ENCODE measurements at regions not wholly inside any gene's neighbourhood (a gene's known extent, or its start where the extent isn't known, plus 50 kb on each side); places are given as distances from the start of the nearest gene placed in this dataset.

DNA sequence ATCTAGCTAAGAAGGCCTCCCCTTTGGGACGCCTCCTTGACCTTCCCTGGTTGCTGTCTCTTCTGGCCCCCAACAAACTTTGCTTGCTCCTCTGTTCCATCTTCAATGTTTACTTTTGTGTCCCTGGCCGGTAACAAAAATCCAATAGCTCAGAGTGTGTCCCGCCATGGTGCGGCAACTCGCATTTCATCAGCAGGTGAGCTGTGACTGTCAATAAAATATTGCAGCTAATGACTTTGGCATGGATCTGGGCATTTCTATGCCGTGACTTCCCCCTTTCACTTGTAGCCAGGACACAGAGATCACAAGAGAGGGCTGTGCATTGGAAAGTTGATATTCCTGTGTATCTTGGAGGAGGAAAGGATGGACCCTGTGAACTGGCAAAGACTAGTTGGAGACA is 317.6 kb downstream of the RPS24 start:
- H2AFZ ChIP-seq (ENCODE audit: low read length), result no peak overlapping the region
- no peak overlapping the region for H2BK12ac ChIP-seq (ENCODE audit: low read length)
- H3K23ac ChIP-seq (ENCODE audit: low read depth, low read length, poor library complexity), result no peak overlapping the region
- H3K9me3 ChIP-seq (replicated peaks in 1 of 2; ENCODE audit: control insufficient read depth in 2 of 2, insufficient read depth in 1 of 2, low read depth in 1 of 2, low read length in 2 of 2), result peaks cover 0 to 3% of the 10 kb centered on the region in 2 donors
- no peak overlapping the region for H3K4me3 ChIP-seq (ENCODE audit: low read length in 2 of 2)
- no peak overlapping the region for H2AK5ac ChIP-seq (ENCODE audit: low read depth, low read length)
- H3K36me3 ChIP-seq (replicated peaks in 1 of 2; ENCODE audit: control insufficient read depth in 2 of 2, insufficient read depth in 2 of 2, low read length in 2 of 2), result no peaks in the 10 kb centered on the region
- H3K9ac ChIP-seq (ENCODE audit: low read depth, low read length, poor library complexity), result no peak overlapping the region
- H3K18ac ChIP-seq (ENCODE audit: low read length), result no peak overlapping the region
- H2BK15ac ChIP-seq (ENCODE audit: low read length), result no peak overlapping the region
- no peaks in the 10 kb centered on the region for H3K79me1 ChIP-seq (ENCODE audit: low read depth, low read length)
- no peak overlapping the region for H4K8ac ChIP-seq (ENCODE audit: low read depth, low read length)
- peaks cover 0 to 10% of the 10 kb centered on the region in 2 donors for H3K4me1 ChIP-seq (ENCODE audit: control insufficient read depth in 2 of 2, insufficient read depth in 1 of 2, low read depth in 1 of 2, low read length in 2 of 2)
- H3K27me3 ChIP-seq (ENCODE audit: control insufficient read depth in 3 of 3, insufficient read depth in 3 of 3, low read depth in 1 of 3, low read length in 3 of 3), result no peaks in the 10 kb centered on the region
- no peak overlapping the region for H3K4me2 ChIP-seq (ENCODE audit: insufficient read depth, low read length, poor library complexity, severe bottlenecking)
- H3K27ac ChIP-seq (replicated peaks; ENCODE audit: low read length), result no peak overlapping the region
- no CpG with 5 or more reads among the region's 6 CpGs for WGBS, 2 donors (ENCODE audit: extremely low coverage in 2 of 2, insufficient read length in 2 of 2, insufficient replicate concordance in 1 of 2)
- no peak overlapping the region for H3K4ac ChIP-seq (ENCODE audit: low read length)
- no peak overlapping the region for H2BK120ac ChIP-seq (ENCODE audit: low read depth, low read length)
- no peak overlapping the region for H2BK5ac ChIP-seq (ENCODE audit: low read length)
- no peak overlapping the region for H4K91ac ChIP-seq (ENCODE audit: low read depth, low read length, poor library complexity)
- no peak overlapping the region for H3K14ac ChIP-seq (ENCODE audit: low read length)
- no peak for DNase-seq (ENCODE audit: low spot score)

- Histone ChIP-seq H3K4me1 (ENCODE audit: control insufficient read depth in 2 of 2, insufficient read depth in 1 of 2, low read depth in 1 of 2, low read length in 2 of 2) (peaks cover under 1 to 14% of the 10 kb centered on the region in 2 donors), H3K9ac (ENCODE audit: low read depth, low read length, poor library complexity) (no peak overlapping the region), H3K9me3 (replicated peaks in 1 of 2; ENCODE audit: control insufficient read depth in 2 of 2, insufficient read depth in 1 of 2, low read depth in 1 of 2, low read length in 2 of 2) (peaks cover 0 to 3% of the 10 kb centered on the region in 2 donors), H4K8ac (ENCODE audit: low read depth, low read length) (no peak overlapping the region), H3K27ac (replicated peaks; ENCODE audit: low read length) (no peak overlapping the region), H3K27me3 (ENCODE audit: control insufficient read depth in 3 of 3, insufficient read depth in 3 of 3, low read depth in 1 of 3, low read length in 3 of 3) (no peaks in the 10 kb centered on the region), H3K14ac (ENCODE audit: low read length) (no peak overlapping the region), H2AFZ (ENCODE audit: low read length) (no peak overlapping the region), H3K4me3 (ENCODE audit: low read length in 2 of 2) (no peak overlapping the region), H2BK12ac (ENCODE audit: low read length) (no peak overlapping the region), H3K23ac (ENCODE audit: low read depth, low read length, poor library complexity) (no peak overlapping the region), H2BK5ac (ENCODE audit: low read length) (no peak overlapping the region), H3K4ac (ENCODE audit: low read length) (no peak overlapping the region), H2BK15ac (ENCODE audit: low read length) (no peak overlapping the region), H3K18ac (ENCODE audit: low read length) (no peak overlapping the region), H2AK5ac (ENCODE audit: low read depth, low read length) (no peak overlapping the region), H3K79me1 (ENCODE audit: low read depth, low read length) (no peaks in the 10 kb centered on the region), H4K91ac (ENCODE audit: low read depth, low read length, poor library complexity) (no peak overlapping the region), H3K4me2 (ENCODE audit: insufficient read depth, low read length, poor library complexity, severe bottlenecking) (no peak overlapping the region), H2BK120ac (ENCODE audit: low read depth, low read length) (no peak overlapping the region), H3K36me3 (replicated peaks in 1 of 2; ENCODE audit: control insufficient read depth in 2 of 2, insufficient read depth in 2 of 2, low read length in 2 of 2) (no peaks in the 10 kb centered on the region)
- no CpG with 5 or more reads among the region's 3 CpGs for WGBS, 2 donors (ENCODE audit: extremely low coverage in 2 of 2, insufficient read length in 2 of 2, insufficient replicate concordance in 1 of 2)
- DNase-seq (ENCODE audit: low spot score), result no peak
Measured at GRCh38 chr10:78351809-78352208, 318.1 kb downstream of the RPS24 start.

- Histone ChIP-seq H3K4ac (ENCODE audit: low read length) (no peak overlapping the region), H4K91ac (ENCODE audit: low read depth, low read length, poor library complexity) (no peak overlapping the region), H3K18ac (ENCODE audit: low read length) (no peak overlapping the region), H3K27me3 (ENCODE audit: control insufficient read depth in 3 of 3, insufficient read depth in 3 of 3, low read depth in 1 of 3, low read length in 3 of 3) (no peaks in the 10 kb centered on the region), H2AFZ (ENCODE audit: low read length) (no peak overlapping the region), H3K4me2 (ENCODE audit: insufficient read depth, low read length, poor library complexity, severe bottlenecking) (no peak overlapping the region), H3K9me3 (replicated peaks in 1 of 2; ENCODE audit: control insufficient read depth in 2 of 2, insufficient read depth in 1 of 2, low read depth in 1 of 2, low read length in 2 of 2) (no peaks in the 10 kb centered on the region), H2AK5ac (ENCODE audit: low read depth, low read length) (no peak overlapping the region), H2BK5ac (ENCODE audit: low read length) (no peak overlapping the region), H3K14ac (ENCODE audit: low read length) (no peak overlapping the region), H3K79me1 (ENCODE audit: low read depth, low read length) (no peaks in the 10 kb centered on the region), H3K9ac (ENCODE audit: low read depth, low read length, poor library complexity) (no peak overlapping the region), H4K8ac (ENCODE audit: low read depth, low read length) (no peak overlapping the region), H3K4me1 (ENCODE audit: control insufficient read depth in 2 of 2, insufficient read depth in 1 of 2, low read depth in 1 of 2, low read length in 2 of 2) (peaks cover 14 to 23% of the 10 kb centered on the region in 2 donors), H3K4me3 (ENCODE audit: low read length in 2 of 2) (no peak overlapping the region), H3K23ac (ENCODE audit: low read depth, low read length, poor library complexity) (no peak overlapping the region), H3K27ac (replicated peaks; ENCODE audit: low read length) (no peak overlapping the region), H2BK12ac (ENCODE audit: low read length) (no peak overlapping the region), H2BK15ac (ENCODE audit: low read length) (no peak overlapping the region), H3K36me3 (replicated peaks in 1 of 2; ENCODE audit: control insufficient read depth in 2 of 2, insufficient read depth in 2 of 2, low read length in 2 of 2) (no peaks in the 10 kb centered on the region), H2BK120ac (ENCODE audit: low read depth, low read length) (no peak overlapping the region)
- no peak for DNase-seq (ENCODE audit: low spot score)
- WGBS, 2 donors (ENCODE audit: extremely low coverage in 2 of 2, insufficient read length in 2 of 2, insufficient replicate concordance in 1 of 2), result no CpG with 5 or more reads among the region's 3 CpGs
Measured at GRCh38 chr10:78353636-78354035, 320.0 kb downstream of the RPS24 start.

DNA sequence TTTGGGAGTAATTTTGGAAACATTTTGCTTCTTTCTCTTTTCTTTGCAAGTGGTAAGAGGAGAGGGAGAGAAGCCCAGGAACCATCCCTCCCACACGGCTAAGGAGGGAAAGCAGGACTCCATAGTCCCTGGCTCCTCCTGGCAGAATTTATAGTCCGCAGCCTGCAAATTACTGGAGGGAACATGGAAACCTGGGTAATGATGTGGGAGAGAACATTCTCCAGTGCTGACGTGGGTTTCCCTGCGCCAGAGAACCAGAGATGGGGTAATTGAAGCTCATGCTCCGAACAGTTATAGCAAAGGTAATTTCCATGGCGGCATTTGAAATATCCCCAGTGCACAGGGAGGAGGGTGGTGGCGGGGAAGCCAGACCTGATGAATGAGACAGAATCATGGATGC is 320.4 kb downstream of the RPS24 start:
- no peak overlapping the region for H3K18ac ChIP-seq (ENCODE audit: low read length)

More for the DNA sequence above, 320.4 kb downstream of the RPS24 start:
- Histone ChIP-seq H3K4me3 (ENCODE audit: low read length in 2 of 2) (no peak overlapping the region), H2BK5ac (ENCODE audit: low read length) (no peak overlapping the region), H2BK12ac (ENCODE audit: low read length) (no peak overlapping the region), H2AK5ac (ENCODE audit: low read depth, low read length) (peak overlapping the region; percentile 53), H2BK120ac (ENCODE audit: low read depth, low read length) (no peak overlapping the region), H3K79me1 (ENCODE audit: low read depth, low read length) (no peaks in the 10 kb centered on the region), H3K14ac (ENCODE audit: low read length) (no peak overlapping the region), H4K8ac (ENCODE audit: low read depth, low read length) (no peak overlapping the region), H3K27me3 (ENCODE audit: control insufficient read depth in 3 of 3, insufficient read depth in 3 of 3, low read depth in 1 of 3, low read length in 3 of 3) (no peaks in the 10 kb centered on the region), H3K4ac (ENCODE audit: low read length) (no peak overlapping the region), H2AFZ (ENCODE audit: low read length) (no peak overlapping the region), H3K27ac (replicated peaks; ENCODE audit: low read length) (no peak overlapping the region), H3K4me1 (ENCODE audit: control insufficient read depth in 2 of 2, insufficient read depth in 1 of 2, low read depth in 1 of 2, low read length in 2 of 2) (peaks cover 14 to 27% of the 10 kb centered on the region in 2 donors), H3K36me3 (replicated peaks in 1 of 2; ENCODE audit: control insufficient read depth in 2 of 2, insufficient read depth in 2 of 2, low read length in 2 of 2) (no peaks in the 10 kb centered on the region), H2BK15ac (ENCODE audit: low read length) (peak overlapping the region; percentile 39), H3K4me2 (ENCODE audit: insufficient read depth, low read length, poor library complexity, severe bottlenecking) (no peak overlapping the region), H3K23ac (ENCODE audit: low read depth, low read length, poor library complexity) (no peak overlapping the region), H3K9ac (ENCODE audit: low read depth, low read length, poor library complexity) (no peak overlapping the region), H4K91ac (ENCODE audit: low read depth, low read length, poor library complexity) (no peak overlapping the region), H3K9me3 (replicated peaks in 1 of 2; ENCODE audit: control insufficient read depth in 2 of 2, insufficient read depth in 1 of 2, low read depth in 1 of 2, low read length in 2 of 2) (no peaks in the 10 kb centered on the region)
- no CpG with 5 or more reads among the region's 7 CpGs for WGBS, 2 donors (ENCODE audit: extremely low coverage in 2 of 2, insufficient read length in 2 of 2, insufficient replicate concordance in 1 of 2)
- DNase-seq (ENCODE audit: low spot score), result no peak

All from neuronal stem cell (in vitro differentiated cells).